ENCODE measurements at regions not wholly inside any gene's neighbourhood (a gene's known extent, or its start where the extent isn't known, plus 50 kb on each side); places are given as distances from the start of the nearest gene placed in this dataset.

DNA sequence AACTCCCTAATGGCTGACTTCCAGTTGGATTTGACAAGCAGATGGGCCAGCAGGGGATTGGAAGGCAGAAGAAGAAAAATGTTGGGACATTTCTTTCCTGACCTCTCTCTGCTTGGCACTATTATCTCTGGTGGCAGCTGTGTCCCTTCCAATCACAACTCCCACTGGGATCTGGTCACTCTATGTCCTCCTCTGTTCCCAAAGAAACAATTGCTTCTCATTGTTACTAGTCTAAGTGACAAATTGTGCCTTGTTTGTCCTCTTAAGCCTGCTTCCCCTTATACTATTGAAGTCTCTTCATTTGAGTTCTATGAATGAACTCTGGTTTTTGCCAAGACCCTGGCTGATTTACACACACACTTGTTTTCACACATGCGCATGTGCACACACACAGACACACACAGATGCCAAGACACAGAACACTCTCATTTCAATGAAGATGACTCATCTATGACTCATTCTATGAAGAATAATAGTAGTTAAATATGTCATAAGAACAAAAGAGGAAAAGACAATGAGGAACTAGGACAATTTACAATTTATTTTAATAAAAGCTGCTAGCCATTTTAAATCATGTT is 83.0 kb upstream of the FAR2 start:
- TF ChIP-seq, protein P1, sequence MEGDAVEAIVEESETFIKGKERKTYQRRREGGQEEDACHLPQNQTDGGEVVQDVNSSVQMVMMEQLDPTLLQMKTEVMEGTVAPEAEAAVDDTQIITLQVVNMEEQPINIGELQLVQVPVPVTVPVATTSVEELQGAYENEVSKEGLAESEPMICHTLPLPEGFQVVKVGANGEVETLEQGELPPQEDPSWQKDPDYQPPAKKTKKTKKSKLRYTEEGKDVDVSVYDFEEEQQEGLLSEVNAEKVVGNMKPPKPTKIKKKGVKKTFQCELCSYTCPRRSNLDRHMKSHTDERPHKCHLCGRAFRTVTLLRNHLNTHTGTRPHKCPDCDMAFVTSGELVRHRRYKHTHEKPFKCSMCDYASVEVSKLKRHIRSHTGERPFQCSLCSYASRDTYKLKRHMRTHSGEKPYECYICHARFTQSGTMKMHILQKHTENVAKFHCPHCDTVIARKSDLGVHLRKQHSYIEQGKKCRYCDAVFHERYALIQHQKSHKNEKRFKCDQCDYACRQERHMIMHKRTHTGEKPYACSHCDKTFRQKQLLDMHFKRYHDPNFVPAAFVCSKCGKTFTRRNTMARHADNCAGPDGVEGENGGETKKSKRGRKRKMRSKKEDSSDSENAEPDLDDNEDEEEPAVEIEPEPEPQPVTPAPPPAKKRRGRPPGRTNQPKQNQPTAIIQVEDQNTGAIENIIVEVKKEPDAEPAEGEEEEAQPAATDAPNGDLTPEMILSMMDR (IDR thresholded peaks at IDR 0.05): no peak
- TF ChIP-seq POLR2A (IDR thresholded peaks at IDR 0.05) (no peak), POLR2AphosphoS5 (IDR thresholded peaks at IDR 0.05) (no peak)

All from prostate gland (tissue), 2 donors.